HFFc6 (cell line): ENCODE measurements at regions not wholly inside any gene's neighbourhood (a gene's known extent, or its start where the extent isn't known, plus 50 kb on each side); places are given as distances from the start of the nearest gene placed in this dataset.

Experiments
- DNase-seq: peaks from one replicate; pipeline ENCODE4 v3.0.0-alpha.2; 2018
- H3K27ac Mint-ChIP-seq: 2 replicates; pipeline ENCODE4 v1.8.0; 2020; ENCODE audit warnings: mild to moderate bottlenecking, mixed read lengths
- H3K27me3 Mint-ChIP-seq: 2 replicates; pipeline ENCODE4 v1.8.0; 2021; ENCODE audit warnings: mild to moderate bottlenecking, moderate library complexity, mixed read lengths; ENCODE audit not compliant: insufficient read depth
- H3K36me3 Mint-ChIP-seq: 2 replicates; pipeline ENCODE4 v1.8.0; 2021; ENCODE audit warnings: low read depth, mixed read lengths
- H3K4me1 Mint-ChIP-seq: 2 replicates; pipeline ENCODE4 v1.8.0; 2020; ENCODE audit warnings: low read depth, mixed read lengths
- H3K4me3 Mint-ChIP-seq: 2 replicates; pipeline ENCODE4 v1.8.0; 2020; ENCODE audit warnings: mild to moderate bottlenecking, moderate library complexity, mixed read lengths
- H3K9me3 Mint-ChIP-seq: 2 replicates; pipeline ENCODE4 v1.8.0; 2020; ENCODE audit warnings: mild to moderate bottlenecking, mixed read lengths
- CTCF ChIP-seq: fragments of 200-600 bp; sonication (generic); IDR thresholded peaks from 2 replicates; pipeline ENCODE4 v1.5.0; 2021; ENCODE audit warnings: antibody characterized with exemption, mild to moderate bottlenecking

- Mint-ChIP-seq H3K9me3 (peaks cover 44% of the 10 kb centered on the region), H3K36me3 (no peaks in the 10 kb centered on the region), H3K27ac (no peak overlapping the region), H3K4me3 (no peak overlapping the region), H3K27me3 (no peaks in the 10 kb centered on the region), H3K4me1 (no peaks in the 10 kb centered on the region)
- no peak for TF ChIP-seq CTCF
- DNase-seq, result no peak
These were observed 77.5 kb upstream of the SP8 start for GRCh38 chr7:20864221-20864620.

- H3K9me3 Mint-ChIP-seq, result peaks cover 39% of the 10 kb centered on the region
- no peak for DNase-seq
- TF ChIP-seq CTCF, result no peak
- no peaks in the 10 kb centered on the region for H3K4me1 Mint-ChIP-seq
- no peaks in the 10 kb centered on the region for H3K27me3 Mint-ChIP-seq
- H3K27ac Mint-ChIP-seq, result no peak overlapping the region
- H3K36me3 Mint-ChIP-seq, result no peaks in the 10 kb centered on the region
- H3K4me3 Mint-ChIP-seq, result no peak overlapping the region
These were observed 79.0 kb upstream of the SP8 start for GRCh38 chr7:20865684-20866083.

GRCh38 chr7:20870977-20871376, 84.3 kb upstream of the SP8 start:
- Mint-ChIP-seq H3K27ac (no peak overlapping the region), H3K9me3 (peaks cover 26% of the 10 kb centered on the region), H3K36me3 (no peaks in the 10 kb centered on the region), H3K4me1 (no peaks in the 10 kb centered on the region), H3K4me3 (no peak overlapping the region), H3K27me3 (no peaks in the 10 kb centered on the region; the same call in 1 of the 2 replicates)
- no peak for DNase-seq
- no peak for TF ChIP-seq CTCF

- Mint-ChIP-seq H3K4me1 (no peaks in the 10 kb centered on the region), H3K9me3 (peaks cover 30% of the 10 kb centered on the region), H3K27ac (no peak overlapping the region), H3K36me3 (no peaks in the 10 kb centered on the region; the same call in 1 of the 2 replicates), H3K4me3 (no peak overlapping the region), H3K27me3 (no peaks in the 10 kb centered on the region; the same call in 1 of the 2 replicates)
- no peak for TF ChIP-seq CTCF
- no peak for DNase-seq
These were observed 106.1 kb upstream of the SP8 start for GRCh38 chr7:20892776-20893175.

GRCh38 chr7:20894806-20895205, 108.1 kb upstream of the SP8 start:
- DNase-seq, result no peak
- H3K27me3 Mint-ChIP-seq, result no peaks in the 10 kb centered on the region; the same call in 1 of the 2 replicates
- TF ChIP-seq CTCF, result no peak
- H3K36me3 Mint-ChIP-seq, result no peaks in the 10 kb centered on the region
- H3K4me1 Mint-ChIP-seq, result no peaks in the 10 kb centered on the region
- peaks cover 13% of the 10 kb centered on the region for H3K9me3 Mint-ChIP-seq
- H3K4me3 Mint-ChIP-seq, result no peak overlapping the region
- H3K27ac Mint-ChIP-seq, result no peak overlapping the region

- DNase-seq, result no peak
- H3K4me3 Mint-ChIP-seq, result no peak overlapping the region
- H3K4me1 Mint-ChIP-seq, result no peaks in the 10 kb centered on the region
- H3K36me3 Mint-ChIP-seq, result no peaks in the 10 kb centered on the region
- TF ChIP-seq CTCF, result no peak
- H3K9me3 Mint-ChIP-seq, result peaks cover 8% of the 10 kb centered on the region
- no peaks in the 10 kb centered on the region; the same call in 1 of the 2 replicates for H3K27me3 Mint-ChIP-seq
- H3K27ac Mint-ChIP-seq, result no peak overlapping the region
These were observed 108.9 kb upstream of the SP8 start for GRCh38 chr7:20895563-20895962.
